PC-9 (cell line): ENCODE measurements at regions not wholly inside any gene's neighbourhood (a gene's known extent, or its start where the extent isn't known, plus 50 kb on each side); places are given as distances from the start of the nearest gene placed in this dataset.

ENCODE experiments used
- EZH2 ChIP-seq: fragments of 200-600 bp; sonication (generic); IDR thresholded peaks from 2 replicates; pipeline ENCODE4 v1.8.0; 2017; ENCODE audit warnings: antibody characterized with exemption, low read depth
- TF ChIP-seq, protein P1 (sequence below): fragments of 200-600 bp; sonication (generic); conservative IDR thresholded peaks from 2 replicates; pipeline ENCODE4 v1.6.1; 2017; ENCODE audit warnings: mixed run types, antibody characterized with exemption, mild to moderate bottlenecking, moderate library complexity

DNA sequence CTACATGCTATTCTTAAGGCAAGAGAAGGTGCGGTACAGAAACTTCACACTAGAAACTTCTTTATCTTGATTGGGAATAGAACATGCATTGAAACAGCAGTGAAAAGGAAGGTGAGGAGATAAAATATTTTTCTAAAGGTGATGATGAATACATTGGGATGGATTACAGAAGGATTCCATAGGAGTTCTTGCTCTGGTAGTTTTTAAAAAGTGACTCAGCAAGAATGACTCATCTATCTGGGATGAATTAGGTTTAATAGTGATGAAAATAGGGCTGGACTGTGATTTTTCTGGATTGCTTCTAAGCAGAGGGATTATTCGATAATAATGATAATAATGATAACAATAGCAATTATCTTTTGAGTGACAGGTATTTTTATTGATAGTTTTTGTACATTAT is 65.6 kb upstream of the HS3ST4 start:
- TF ChIP-seq, protein P1, sequence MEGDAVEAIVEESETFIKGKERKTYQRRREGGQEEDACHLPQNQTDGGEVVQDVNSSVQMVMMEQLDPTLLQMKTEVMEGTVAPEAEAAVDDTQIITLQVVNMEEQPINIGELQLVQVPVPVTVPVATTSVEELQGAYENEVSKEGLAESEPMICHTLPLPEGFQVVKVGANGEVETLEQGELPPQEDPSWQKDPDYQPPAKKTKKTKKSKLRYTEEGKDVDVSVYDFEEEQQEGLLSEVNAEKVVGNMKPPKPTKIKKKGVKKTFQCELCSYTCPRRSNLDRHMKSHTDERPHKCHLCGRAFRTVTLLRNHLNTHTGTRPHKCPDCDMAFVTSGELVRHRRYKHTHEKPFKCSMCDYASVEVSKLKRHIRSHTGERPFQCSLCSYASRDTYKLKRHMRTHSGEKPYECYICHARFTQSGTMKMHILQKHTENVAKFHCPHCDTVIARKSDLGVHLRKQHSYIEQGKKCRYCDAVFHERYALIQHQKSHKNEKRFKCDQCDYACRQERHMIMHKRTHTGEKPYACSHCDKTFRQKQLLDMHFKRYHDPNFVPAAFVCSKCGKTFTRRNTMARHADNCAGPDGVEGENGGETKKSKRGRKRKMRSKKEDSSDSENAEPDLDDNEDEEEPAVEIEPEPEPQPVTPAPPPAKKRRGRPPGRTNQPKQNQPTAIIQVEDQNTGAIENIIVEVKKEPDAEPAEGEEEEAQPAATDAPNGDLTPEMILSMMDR: no peak
- TF ChIP-seq EZH2: no peak
